Loucy (cell line): ENCODE measurements at regions not wholly inside any gene's neighbourhood (a gene's known extent, or its start where the extent isn't known, plus 50 kb on each side); places are given as distances from the start of the nearest gene placed in this dataset.

ENCODE experiments used
- H2AFZ ChIP-seq: fragments of 200-600 bp; sonication (generic); 2 replicates; pipeline ENCODE4 v1.6.0; 2016; ENCODE audit warnings: antibody characterized with exemption, mild to moderate bottlenecking, low read length, moderate library complexity
- H3F3A ChIP-seq: fragments of 200-600 bp; 2 replicates; pipeline ENCODE4 v1.6.0; 2016; ENCODE audit warnings: antibody characterized with exemption, low read depth, mild to moderate bottlenecking
- H3K27me3 ChIP-seq: fragments of 200-600 bp; sonication (generic); 2 replicates; pipeline ENCODE4 v1.6.1; 2014; ENCODE audit warnings: low read length, mild to moderate bottlenecking; ENCODE audit not compliant: insufficient read depth, poor library complexity, severe bottlenecking
- H3K36me3 ChIP-seq: fragments of 200-600 bp; sonication (generic); 2 replicates; pipeline ENCODE4 v1.6.1; 2016; ENCODE audit warnings: low read length; ENCODE audit not compliant: insufficient read depth
- H3K4me1 ChIP-seq: fragments of 200-600 bp; sonication (generic); 2 replicates; pipeline ENCODE4 v1.5.1; 2014; ENCODE audit warnings: low read length, mild to moderate bottlenecking; ENCODE audit not compliant: insufficient read depth, poor library complexity, severe bottlenecking
- H3K4me2 ChIP-seq: fragments of 200-600 bp; sonication (generic); 2 replicates; pipeline ENCODE4 v1.6.0; 2014; ENCODE audit warnings: antibody characterized with exemption, low read length, low read depth, mild to moderate bottlenecking; ENCODE audit not compliant: poor library complexity, severe bottlenecking
- H3K4me3 ChIP-seq: fragments of 200-600 bp; sonication (generic); 2 replicates; pipeline ENCODE4 v1.5.1; 2014; ENCODE audit warnings: low read length, mild to moderate bottlenecking, mixed read lengths; ENCODE audit not compliant: poor library complexity, severe bottlenecking
- H3K79me2 ChIP-seq: fragments of 200-600 bp; sonication (generic); 2 replicates; pipeline ENCODE4 v1.6.1; 2014; ENCODE audit warnings: low read length; ENCODE audit not compliant: insufficient read depth
- H3K9ac ChIP-seq: fragments of 200-600 bp; sonication (generic); 2 replicates; pipeline ENCODE4 v1.6.0; 2014; ENCODE audit warnings: mild to moderate bottlenecking, low read depth, low read length, moderate library complexity; ENCODE audit not compliant: poor library complexity, severe bottlenecking
- H3K9me2 ChIP-seq: fragments of 200-600 bp; sonication (generic); replicated peaks from 2 replicates; pipeline ENCODE4 v1.6.1; 2016; ENCODE audit warnings: low read depth, low read length, mixed read lengths
- H3K9me3 ChIP-seq: fragments of 200-600 bp; sonication (generic); 2 replicates; pipeline ENCODE4 v1.6.1; 2014; ENCODE audit warnings: mild to moderate bottlenecking, antibody characterized with exemption, low read length, low read depth; ENCODE audit not compliant: insufficient read depth
- H4K20me1 ChIP-seq: fragments of 200-600 bp; sonication (generic); 2 replicates; pipeline ENCODE4 v1.6.0; 2014; ENCODE audit warnings: antibody characterized with exemption, low read length, mild to moderate bottlenecking; ENCODE audit not compliant: insufficient read depth, poor library complexity, severe bottlenecking
- EZH2phosphoT487 ChIP-seq: fragments of 200-600 bp; IDR thresholded peaks from 2 replicates; pipeline ENCODE4 v1.6.1; 2018; ENCODE audit warnings: antibody characterized with exemption, mild to moderate bottlenecking, moderate library complexity, borderline replicate concordance
- TF ChIP-seq, protein P1 (sequence below): fragments of 200-600 bp; sonication (generic); conservative IDR thresholded peaks from 2 replicates; pipeline ENCODE4 v1.5.1; 2014; ENCODE audit warnings: mild to moderate bottlenecking, antibody characterized with exemption, low read length

DNA sequence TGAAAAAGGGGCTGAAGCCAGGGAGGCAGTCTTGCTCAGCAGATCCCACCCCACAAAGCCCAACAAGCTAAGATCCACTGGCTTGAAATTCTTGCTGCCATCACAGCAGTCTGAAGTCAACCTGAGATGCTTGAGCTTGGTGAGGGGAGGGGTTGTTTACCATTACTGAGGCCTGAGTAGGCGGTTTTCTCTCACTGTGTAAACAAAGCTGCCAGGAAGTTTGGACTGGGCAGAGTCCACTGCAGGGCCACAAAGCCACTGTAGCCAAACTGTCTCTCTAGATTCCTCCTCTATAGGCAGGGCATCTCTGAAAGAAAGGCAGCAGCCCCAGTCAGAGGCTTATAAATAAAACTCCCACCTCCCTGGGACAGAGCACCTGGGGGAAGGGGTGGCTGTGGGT is 746.1 kb upstream of the LRRC4C start:
- H3F3A ChIP-seq = no peaks in the 10 kb centered on the region
- 0 out of 2 replicates have a peak, but pooled peaks cover 3% of the 10 kb centered on the region for H3K9me3 ChIP-seq
- no peak overlapping the region for H2AFZ ChIP-seq
- no peaks in the 10 kb centered on the region for H3K27me3 ChIP-seq
- no peaks in the 10 kb centered on the region for H3K79me2 ChIP-seq
- H3K36me3 ChIP-seq = no peaks in the 10 kb centered on the region
- H4K20me1 ChIP-seq = no peaks in the 10 kb centered on the region
- TF ChIP-seq EZH2phosphoT487 = no peak
- TF ChIP-seq, protein P1, sequence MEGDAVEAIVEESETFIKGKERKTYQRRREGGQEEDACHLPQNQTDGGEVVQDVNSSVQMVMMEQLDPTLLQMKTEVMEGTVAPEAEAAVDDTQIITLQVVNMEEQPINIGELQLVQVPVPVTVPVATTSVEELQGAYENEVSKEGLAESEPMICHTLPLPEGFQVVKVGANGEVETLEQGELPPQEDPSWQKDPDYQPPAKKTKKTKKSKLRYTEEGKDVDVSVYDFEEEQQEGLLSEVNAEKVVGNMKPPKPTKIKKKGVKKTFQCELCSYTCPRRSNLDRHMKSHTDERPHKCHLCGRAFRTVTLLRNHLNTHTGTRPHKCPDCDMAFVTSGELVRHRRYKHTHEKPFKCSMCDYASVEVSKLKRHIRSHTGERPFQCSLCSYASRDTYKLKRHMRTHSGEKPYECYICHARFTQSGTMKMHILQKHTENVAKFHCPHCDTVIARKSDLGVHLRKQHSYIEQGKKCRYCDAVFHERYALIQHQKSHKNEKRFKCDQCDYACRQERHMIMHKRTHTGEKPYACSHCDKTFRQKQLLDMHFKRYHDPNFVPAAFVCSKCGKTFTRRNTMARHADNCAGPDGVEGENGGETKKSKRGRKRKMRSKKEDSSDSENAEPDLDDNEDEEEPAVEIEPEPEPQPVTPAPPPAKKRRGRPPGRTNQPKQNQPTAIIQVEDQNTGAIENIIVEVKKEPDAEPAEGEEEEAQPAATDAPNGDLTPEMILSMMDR = no peak
- H3K4me1 ChIP-seq = no peaks in the 10 kb centered on the region
- no peak overlapping the region for H3K4me3 ChIP-seq
- H3K9ac ChIP-seq = no peak overlapping the region
- no peak overlapping the region for H3K4me2 ChIP-seq
- no peaks in the 10 kb centered on the region for H3K9me2 ChIP-seq

DNA sequence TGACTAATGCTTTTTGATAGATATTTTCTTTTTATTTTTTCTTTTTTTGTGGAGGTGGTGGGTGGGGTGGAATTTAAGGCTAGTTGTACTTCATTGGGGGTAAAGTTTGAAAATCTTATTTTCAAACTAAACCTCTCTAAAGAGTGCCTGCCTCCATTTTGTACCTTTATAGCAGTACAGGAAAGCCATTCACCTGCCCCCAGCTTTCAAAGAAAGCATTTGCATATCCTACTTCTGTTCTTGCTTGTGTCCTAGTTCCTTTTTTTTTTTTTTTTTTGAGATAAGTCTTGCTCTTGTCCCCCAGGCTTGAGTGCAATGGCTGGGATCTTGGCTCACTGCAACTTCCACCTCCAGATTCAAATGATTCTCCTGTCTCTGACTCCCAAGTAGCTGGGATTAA is 766.2 kb upstream of the LRRC4C start:
- no peaks in the 10 kb centered on the region for H3K79me2 ChIP-seq
- no peaks in the 10 kb centered on the region for H3F3A ChIP-seq
- H3K4me1 ChIP-seq = no peaks in the 10 kb centered on the region
- H3K36me3 ChIP-seq = no peaks in the 10 kb centered on the region
- H3K9me3 ChIP-seq = no peaks in the 10 kb centered on the region
- H3K9me2 ChIP-seq = no peaks in the 10 kb centered on the region
- no peak overlapping the region for H3K4me3 ChIP-seq
- no peak overlapping the region for H3K9ac ChIP-seq
- no peak overlapping the region for H3K4me2 ChIP-seq
- H2AFZ ChIP-seq = no peak overlapping the region
- no peak for TF ChIP-seq EZH2phosphoT487
- TF ChIP-seq, protein P1 = no peak
- H3K27me3 ChIP-seq = no peaks in the 10 kb centered on the region
- no peaks in the 10 kb centered on the region for H4K20me1 ChIP-seq

- Histone ChIP-seq H3K9ac (no peak overlapping the region), H3K27me3 (no peaks in the 10 kb centered on the region), H3K9me2 (no peaks in the 10 kb centered on the region), H3K36me3 (no peaks in the 10 kb centered on the region), H2AFZ (no peak overlapping the region), H3K4me3 (no peak overlapping the region), H3K79me2 (no peaks in the 10 kb centered on the region), H3K9me3 (no peaks in the 10 kb centered on the region), H3K4me1 (no peaks in the 10 kb centered on the region), H3K4me2 (no peak overlapping the region), H4K20me1 (no peaks in the 10 kb centered on the region), H3F3A (no peaks in the 10 kb centered on the region)
- no peak for TF ChIP-seq EZH2phosphoT487
- TF ChIP-seq, protein P1 = no peak
These were observed 773.2 kb upstream of the LRRC4C start for GRCh38 chr11:42232673-42233072.
